Lower leg skin (tissue), 4 donors: ENCODE measurements at regions not wholly inside any gene's neighbourhood (a gene's known extent, or its start where the extent isn't known, plus 50 kb on each side); places are given as distances from the start of the nearest gene placed in this dataset.

ENCODE experiments used
- DNase-seq, 2 donors: peaks; one replicate each; pipeline ENCODE4 v3.0.0-alpha.2; 2019; ENCODE audit warnings: low spot score in 2 of 2
- H3K4me3 ChIP-seq: fragments of 200-600 bp; sonication (generic); 2 replicates; pipeline ENCODE4 v1.5.1; 2017; ENCODE audit warnings: mild to moderate bottlenecking, low read depth; ENCODE audit not compliant: poor library complexity, severe bottlenecking
- CTCF ChIP-seq, 3 donors: fragments of 450-650 bp; IDR thresholded peaks; one replicate each; pipeline ENCODE4 v1.5.1; 2016; ENCODE audit warnings: antibody characterized with exemption in 3 of 3, mild to moderate bottlenecking in 3 of 3, moderate library complexity in 2 of 3
- POLR2A ChIP-seq, 2 donors: fragments of 450-650 bp; IDR thresholded peaks; one replicate each; pipeline ENCODE4 v1.6.1; 2016 to 2017; ENCODE audit warnings: antibody characterized with exemption in 2 of 2, mild to moderate bottlenecking in 1 of 2, moderate library complexity in 1 of 2
- WGBS, 2 donors: methylation state at CpG; one replicate each; pipeline ENCODE4 v1.1.5; 2018; 5-methylcytosine and 5-hydroxymethylcytosine counted together
- intact Hi-C: fragments of 100-400 bp; cut with DNase I; formaldehyde crosslinking; loops from one replicate; pipeline ENCODE4 v1.15.0; 2023; ENCODE audit warnings: low total_unique reads

- TF ChIP-seq POLR2A (IDR thresholded peaks at IDR 0.05): no peak
- no peak for TF ChIP-seq CTCF (IDR thresholded peaks at IDR 0.05)
- WGBS, 2 donors: 70 to 74% methylated on average over 10 of the region's 10 CpGs
- intact Hi-C loops: loop anchor here (5.0 kb wide), 1 partner anchor 1127 kb away; no protein-coding TSS in a partner anchor
- DNase-seq: no peak
- no peak overlapping the region for H3K4me3 ChIP-seq
These were observed 646.9 kb upstream of the TMEM132C start for GRCh38 chr12:127619869-127620734.

GRCh38 chr12:127620735-127621355 lies 646.1 kb upstream of the TMEM132C start:
- no peak for DNase-seq
- no peak for TF ChIP-seq CTCF (IDR thresholded peaks at IDR 0.05)
- no peak for TF ChIP-seq POLR2A (IDR thresholded peaks at IDR 0.05)
- intact Hi-C loops: loop anchor here (5.0 kb wide), 1 partner anchor 1126 kb away; no protein-coding TSS in a partner anchor
- WGBS, 2 donors: 62 to 63% methylated on average over 2 of the region's 2 CpGs
- no peak overlapping the region for H3K4me3 ChIP-seq

GRCh38 chr12:127621366-127621765 lies 645.6 kb upstream of the TMEM132C start:
- no peak for TF ChIP-seq POLR2A (IDR thresholded peaks at IDR 0.05)
- no peak for TF ChIP-seq CTCF (IDR thresholded peaks at IDR 0.05)
- no peak for DNase-seq
- WGBS, 2 donors: 72 to 83% methylated on average over 9 of the region's 9 CpGs
- intact Hi-C loops: loop anchor here (5.0 kb wide), 1 partner anchor 1126 kb away; no protein-coding TSS in a partner anchor
- H3K4me3 ChIP-seq: no peak overlapping the region

- WGBS, 2 donors: 86 to 89% methylated on average over 4 of the region's 4 CpGs
- no peak overlapping the region for H3K4me3 ChIP-seq
- TF ChIP-seq CTCF (IDR thresholded peaks at IDR 0.05) (no peak), POLR2A (IDR thresholded peaks at IDR 0.05) (no peak)
- intact Hi-C loops: loop anchor here (5.0 kb wide), 1 partner anchor 1124 kb away; no protein-coding TSS in a partner anchor
- DNase-seq: no peak
These were observed 643.6 kb upstream of the TMEM132C start for GRCh38 chr12:127623362-127623761.

GRCh38 chr12:127625176-127625771 lies 641.7 kb upstream of the TMEM132C start:
- H3K4me3 ChIP-seq: no peak overlapping the region
- 69 to 79% methylated on average over 5 of the region's 5 CpGs for WGBS, 2 donors

More at GRCh38 chr12:127625176-127625771, 641.7 kb upstream of the TMEM132C start:
- intact Hi-C loops: no loop called here
- no peak for TF ChIP-seq CTCF (IDR thresholded peaks at IDR 0.05)
- no peak for TF ChIP-seq POLR2A (IDR thresholded peaks at IDR 0.05)
- no peak for DNase-seq
